ENCODE measurements at regions not wholly inside any gene's neighbourhood (a gene's known extent, or its start where the extent isn't known, plus 50 kb on each side); places are given as distances from the start of the nearest gene placed in this dataset.
"Not testable (repeated sequence)": the region's sequence is repeated elsewhere in the genome, so short reads cannot be mapped to it uniquely, and the experiment has no call there.

DNA sequence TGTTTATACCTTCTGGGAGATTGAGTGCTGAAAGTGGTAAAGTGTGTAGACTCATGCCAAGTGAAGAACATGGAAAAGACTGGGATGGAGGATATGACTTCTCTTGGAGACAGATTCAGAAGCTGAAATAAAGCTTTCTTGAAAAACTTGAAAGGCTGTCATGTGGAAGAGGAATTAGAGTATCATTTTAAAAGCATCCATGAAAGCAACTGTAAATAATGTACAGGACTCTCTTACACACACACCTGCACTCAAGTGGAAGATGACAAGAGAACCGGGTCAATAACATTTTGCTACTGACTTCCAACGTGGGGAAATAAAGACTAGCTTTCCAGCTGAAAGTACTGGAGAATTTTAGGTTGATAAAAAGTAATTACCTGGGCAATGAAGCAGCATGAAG, 658.2 kb downstream of the TDRD15 start:
- DNase-seq (ENCODE audit: low read depth): no peak

DNA sequence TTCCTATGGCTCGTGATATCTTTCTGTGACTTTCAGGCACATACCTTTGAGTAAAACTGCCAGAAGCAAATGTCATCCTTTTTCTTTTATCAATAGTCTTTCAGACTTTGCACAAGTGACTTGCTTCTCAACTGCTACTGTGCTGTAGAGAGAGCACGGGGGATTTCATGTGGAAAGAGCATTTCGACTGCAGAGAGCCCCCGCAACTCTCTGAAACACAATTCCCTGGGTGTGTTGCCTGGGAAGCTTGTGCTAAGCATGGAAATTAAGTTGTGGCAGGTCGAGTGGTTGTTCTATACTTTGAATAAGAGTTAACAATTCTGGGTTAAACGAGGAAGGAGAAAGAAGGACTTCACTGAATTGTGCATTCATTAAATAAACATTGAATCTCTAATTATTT, 659.1 kb downstream of the TDRD15 start:
- no peak for DNase-seq (ENCODE audit: low read depth)

DNA sequence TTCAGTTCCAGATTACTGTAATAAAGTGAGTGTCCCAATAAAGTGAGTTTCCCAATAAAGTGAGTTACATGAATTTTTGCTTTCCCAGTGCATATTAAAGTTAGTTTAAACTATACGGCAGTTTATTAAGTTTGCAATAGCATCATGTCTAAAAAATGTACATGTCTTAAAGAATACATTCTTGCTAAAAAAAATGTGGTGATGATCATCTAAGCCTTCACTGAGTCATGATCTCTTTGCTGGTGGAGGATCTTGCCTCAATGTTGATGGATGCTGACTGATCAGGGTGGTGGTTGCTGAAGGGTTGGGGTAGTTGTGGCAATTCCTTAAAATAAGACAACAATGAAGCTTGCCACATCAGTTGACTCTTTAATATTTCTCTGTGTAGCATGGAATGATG, 664.2 kb downstream of the TDRD15 start:
- DNase-seq (ENCODE audit: low read depth): no peak

DNA sequence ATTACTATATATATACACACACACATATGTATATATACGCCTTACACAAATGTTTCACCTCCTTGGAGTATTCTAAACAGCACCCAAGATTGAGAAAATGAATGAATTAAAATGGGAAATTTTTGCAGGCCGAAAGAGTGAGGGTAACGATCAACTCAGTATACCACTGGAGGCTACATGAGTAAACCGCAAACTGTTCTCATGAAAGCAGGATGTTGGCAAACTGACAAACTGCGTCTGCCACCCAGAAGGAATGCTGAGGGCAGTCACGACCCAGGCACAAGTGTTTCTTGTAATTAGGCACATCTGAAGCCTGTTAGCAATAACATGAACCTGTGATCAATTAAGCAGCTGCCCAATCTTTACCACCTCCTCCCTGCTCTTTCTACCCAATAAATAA, 666.5 kb downstream of the TDRD15 start:
- DNase-seq (ENCODE audit: low read depth): not testable (repeated sequence)

DNA sequence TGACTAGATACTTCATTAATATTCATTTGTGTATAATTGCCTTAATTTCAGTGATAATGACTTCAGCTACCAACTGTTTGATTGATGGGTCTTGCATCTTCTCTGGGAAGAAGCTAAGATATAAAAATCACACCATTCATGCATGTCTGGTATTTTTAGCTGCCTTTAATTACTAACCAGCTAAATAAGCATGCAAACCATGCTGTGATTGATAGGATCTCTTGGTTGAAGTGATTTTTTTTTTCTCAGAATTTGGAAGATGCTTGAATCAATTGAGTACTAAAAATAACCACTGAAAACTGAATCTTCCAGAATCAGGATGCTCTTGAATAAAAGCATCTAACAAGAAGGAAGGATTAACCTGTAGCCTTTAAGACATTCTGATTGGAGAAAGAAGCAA, 668.8 kb downstream of the TDRD15 start:
- DNase-seq (ENCODE audit: low read depth): no peak

DNA sequence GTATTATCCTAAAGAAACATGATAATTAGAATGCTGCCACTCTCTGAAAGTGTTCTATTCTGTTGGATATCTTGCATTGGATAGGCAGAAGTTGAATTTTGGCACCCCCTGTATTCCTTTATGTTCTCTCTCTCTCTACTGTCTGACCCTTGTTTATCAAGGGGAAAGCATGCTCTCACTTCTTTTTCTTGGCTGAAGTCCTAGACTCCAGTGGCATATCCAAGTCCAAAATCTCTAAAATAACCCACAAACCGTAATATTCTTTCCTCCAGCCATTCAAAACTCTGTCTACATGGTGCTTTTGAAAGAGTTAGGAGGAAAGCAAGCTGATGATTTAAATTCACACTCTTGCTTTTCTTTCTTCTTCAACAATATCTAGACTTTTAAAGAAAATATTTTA, 669.7 kb downstream of the TDRD15 start:
- DNase-seq (ENCODE audit: low read depth): no peak

DNA sequence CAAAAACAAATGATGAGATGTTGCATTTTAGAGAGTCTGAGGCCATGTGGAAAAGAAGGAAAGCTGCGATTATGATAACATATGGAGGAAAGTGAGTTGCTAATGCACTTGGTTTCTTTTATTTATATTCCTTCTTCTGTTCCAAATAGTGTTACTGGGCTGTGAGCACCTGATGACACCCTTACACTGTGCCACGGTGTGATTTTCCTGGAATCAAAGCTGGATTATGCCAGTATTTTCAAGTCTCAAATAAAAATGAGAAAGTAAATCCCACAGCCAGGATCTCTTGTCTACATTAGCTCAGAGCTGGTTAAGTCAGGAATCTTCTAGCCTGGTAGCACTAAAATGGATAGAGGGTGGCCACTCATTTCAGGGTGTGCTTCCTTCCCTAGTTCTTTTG, 670.8 kb downstream of the TDRD15 start:
- no peak for DNase-seq (ENCODE audit: low read depth)

DNA sequence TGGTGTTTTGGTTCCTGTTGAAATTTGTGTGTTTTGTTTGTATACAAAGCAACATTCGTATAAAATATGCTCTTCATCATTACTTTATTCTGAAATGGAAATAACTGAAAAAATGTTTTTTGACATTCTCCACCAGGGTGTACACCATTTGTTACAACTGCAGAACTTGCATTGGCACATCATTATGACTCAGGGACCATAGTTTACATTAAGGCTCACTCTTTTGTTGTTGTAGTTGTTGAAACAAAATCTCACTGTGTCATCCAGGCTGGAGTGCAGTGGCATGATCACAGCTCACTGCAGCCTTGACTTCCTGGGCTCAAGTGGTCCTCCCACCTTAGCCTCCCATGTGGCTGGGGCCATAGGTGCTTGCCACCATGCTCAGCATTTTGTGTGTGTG, 676.6 kb downstream of the TDRD15 start:
- DNase-seq (ENCODE audit: low read depth): no peak

DNA sequence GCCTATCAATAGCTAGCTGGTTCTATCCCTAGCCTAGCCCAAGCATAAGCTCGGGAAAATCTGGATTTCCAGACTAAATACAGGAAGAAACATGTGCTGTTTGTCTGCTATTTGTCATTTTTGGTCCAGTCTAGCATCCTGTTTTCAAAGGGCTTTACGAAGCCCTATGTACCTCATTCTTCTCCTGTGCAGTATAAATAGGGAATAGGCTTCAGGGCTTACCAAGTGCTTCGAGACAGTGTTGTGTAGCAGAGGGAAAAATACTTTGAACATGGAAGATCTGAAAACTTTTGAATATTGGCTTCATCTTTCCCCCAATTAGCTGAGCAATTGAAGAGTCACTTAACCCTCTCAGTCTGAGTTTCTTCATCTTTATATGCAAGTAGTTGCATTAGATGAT, 679.8 kb downstream of the TDRD15 start:
- DNase-seq (ENCODE audit: low read depth): no peak

DNA sequence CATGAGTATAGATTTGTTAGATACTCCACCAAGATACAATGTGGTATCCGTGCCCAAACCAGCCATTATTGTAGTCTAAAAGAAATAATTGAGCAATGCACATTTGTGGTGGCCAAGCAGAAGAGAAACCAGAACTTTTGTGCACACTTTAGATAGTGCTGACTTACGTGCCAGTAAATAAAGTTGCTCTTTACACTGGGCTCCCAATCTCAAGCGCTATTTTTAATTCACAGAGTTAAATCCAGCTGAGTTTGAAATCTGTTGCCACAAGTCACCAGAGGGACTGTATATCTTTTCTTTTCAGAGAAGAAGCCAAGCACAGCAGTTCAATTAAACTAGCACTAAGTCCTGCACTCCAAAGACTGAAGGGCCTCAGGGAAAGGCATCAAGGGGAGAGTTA, 680.4 kb downstream of the TDRD15 start:
- no peak for DNase-seq (ENCODE audit: low read depth)

DNA sequence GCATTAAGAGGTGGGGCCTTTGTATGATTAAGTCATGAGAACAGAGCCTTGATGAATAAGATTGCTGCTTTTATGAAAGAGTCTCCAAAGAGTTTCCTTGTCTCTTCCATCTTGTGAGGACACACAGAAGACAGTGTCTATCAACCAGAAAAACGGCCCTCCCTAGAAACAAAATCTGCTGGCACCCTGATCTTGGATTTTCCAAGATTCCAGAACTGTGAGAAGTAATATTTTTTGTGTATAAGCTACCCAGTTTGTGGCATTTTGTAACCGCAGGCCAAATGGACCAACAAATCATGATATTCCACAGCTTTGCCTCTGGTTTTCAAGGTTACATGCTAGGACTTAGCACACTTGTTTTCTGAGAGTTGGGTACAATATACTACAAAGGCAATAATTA, 687.8 kb downstream of the TDRD15 start:
- no peak for DNase-seq (ENCODE audit: low read depth)

DNA sequence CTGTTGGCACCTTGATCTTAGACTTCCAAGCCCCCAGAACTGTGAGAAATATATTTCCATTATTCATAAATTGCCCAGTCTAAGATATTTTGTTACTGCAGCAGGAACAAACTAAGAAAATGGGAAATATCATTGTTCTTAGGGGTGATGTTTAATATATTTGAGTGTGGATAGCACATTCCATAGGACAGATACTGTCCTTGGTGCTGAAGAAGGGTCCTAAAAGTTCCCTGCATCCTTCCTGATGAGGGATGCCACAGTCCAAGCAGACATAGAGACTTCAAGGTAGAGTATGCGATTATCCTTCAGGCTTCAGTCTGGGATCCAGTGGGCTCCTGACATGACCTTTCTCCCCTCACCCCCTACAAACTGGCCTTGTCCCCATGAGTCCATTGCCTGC, 689.0 kb downstream of the TDRD15 start:
- DNase-seq (ENCODE audit: low read depth): no peak

DNA sequence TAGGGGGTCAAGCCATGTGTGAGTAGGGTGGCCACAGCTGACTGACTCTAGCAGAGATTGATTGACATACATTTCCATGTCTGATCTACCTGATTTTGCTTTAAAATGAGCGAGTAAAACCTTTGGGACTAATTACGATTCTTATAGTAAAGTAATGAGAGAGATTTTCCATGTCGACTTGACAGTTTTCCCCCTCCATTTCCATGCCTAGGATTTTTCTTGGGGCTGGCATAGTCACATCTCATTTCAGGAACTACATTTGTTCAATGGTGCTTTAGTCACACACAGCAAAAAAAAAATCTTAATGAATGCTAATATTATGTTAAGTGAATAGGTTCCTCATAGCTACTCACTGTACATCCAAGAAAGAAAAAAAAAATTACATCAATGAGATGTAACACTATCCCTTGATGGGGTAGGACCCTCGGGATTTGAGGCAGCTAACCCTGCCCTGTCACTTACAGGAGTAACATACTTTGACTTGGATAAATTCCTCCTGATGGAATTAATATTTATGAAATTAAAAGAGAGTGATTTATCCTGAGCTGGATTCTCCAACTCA, 690.9 kb downstream of the TDRD15 start:
- DNase-seq (ENCODE audit: low read depth): no peak

DNA sequence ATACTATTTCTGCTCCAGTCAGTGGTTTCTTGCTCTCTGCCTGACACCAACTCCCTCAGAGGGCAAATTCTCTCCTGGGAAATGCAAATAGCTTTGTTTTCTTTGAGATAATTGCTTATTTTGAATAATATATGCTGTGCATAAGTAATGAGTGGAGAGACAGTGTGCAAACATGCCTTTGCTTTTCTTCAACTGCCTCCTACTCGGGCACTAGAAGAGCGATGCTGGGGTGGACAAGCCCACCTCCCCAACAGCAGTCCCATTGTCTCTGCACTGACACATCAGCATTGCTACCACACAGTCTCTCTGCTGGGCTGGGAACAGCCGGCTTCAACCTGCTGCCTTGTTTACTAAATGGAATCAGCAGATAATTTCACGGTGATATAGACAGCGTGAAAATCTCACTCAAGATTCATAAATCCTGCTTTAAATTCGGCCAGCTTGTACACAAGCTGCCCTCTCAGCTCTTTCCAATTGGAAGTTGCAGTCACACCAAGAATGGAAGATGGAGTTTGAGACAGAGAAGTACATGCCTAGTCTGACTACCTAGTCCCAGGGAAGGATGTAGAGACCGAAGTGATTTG, 694.5 kb downstream of the TDRD15 start:
- DNase-seq (ENCODE audit: low read depth): no peak

DNA sequence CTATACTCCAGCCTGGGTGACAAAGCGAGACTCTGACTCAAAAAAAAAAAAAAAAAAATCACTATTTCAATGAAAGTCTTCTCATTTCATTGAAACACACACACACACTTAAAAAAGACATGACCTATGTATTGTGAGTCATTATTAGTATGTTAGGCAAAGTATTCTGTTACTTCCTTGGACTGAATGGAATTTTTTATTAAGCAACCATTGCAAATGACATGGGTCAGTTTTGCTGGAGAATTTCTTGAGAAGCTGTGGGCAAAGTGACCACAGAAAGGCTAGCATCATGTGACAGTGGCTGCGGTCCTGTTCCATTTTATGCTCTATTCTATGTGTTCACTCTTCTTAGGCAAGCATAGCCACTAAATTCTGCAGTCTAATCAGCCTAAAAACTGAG, 695.7 kb downstream of the TDRD15 start:
- no peak for DNase-seq (ENCODE audit: low read depth)

DNA sequence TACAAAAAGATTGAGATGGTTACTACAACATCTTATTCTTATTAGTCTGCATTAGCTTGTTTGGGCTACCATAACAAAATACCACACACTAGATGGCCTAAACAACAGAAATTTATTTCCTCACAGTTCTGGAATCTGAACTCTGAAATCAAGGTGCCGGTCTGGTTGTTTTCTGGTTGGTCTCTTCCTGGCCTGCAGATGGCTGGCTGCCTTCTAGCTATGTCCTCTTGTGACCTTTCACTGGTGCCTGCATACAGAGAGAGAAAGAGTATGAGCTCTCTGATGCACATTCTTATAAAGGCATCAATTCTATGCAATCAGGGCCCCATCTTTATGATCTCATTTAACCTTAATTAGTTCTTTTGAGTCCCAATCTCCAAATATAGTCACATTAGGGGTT, 696.5 kb downstream of the TDRD15 start:
- DNase-seq (ENCODE audit: low read depth): no peak

DNA sequence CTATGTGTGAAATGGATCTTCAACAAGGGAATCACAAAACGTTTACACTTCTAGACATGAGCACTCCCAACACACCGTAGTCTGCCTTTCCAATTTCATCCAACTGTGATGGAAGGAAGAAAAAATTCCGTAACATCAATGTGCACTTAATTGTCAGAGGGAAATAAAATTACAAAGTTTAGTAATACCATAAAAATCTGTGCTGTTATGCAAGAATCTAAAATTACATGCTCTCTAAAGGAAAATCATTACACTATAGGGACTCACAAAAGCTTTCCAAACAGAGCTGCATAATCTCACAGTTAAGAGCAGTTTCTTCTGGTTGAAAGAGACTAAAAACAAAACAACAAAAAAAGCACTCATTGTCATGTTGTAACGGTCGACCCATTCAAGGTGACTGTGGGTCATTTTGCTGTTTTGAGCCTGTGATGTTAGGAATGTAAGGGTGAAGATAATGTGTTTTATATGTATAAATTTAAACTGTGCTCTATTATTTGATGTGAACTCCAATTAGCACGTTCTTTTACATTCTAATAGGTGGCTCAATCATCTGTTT, 698.0 kb downstream of the TDRD15 start:
- DNase-seq (ENCODE audit: low read depth): no peak

DNA sequence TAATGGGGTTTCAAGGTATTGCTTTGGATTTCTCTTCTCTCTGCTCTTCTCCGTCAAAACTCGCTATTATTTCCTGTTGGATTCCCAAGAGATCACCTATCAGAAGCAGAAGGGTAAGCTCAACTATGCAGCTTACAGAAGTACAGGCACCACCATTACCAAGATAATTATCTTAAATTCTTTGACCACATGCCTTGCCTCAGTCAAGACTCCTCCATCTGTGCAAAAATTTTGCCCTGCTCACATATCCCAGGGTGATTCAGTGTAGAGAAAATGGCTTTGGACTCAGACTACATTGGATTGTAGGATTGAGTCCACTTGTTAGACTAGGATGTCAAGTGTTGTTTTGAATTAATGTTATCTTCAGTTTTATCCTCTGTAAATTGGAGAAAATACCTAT, 698.7 kb downstream of the TDRD15 start:
- no peak for DNase-seq (ENCODE audit: low read depth)

DNA sequence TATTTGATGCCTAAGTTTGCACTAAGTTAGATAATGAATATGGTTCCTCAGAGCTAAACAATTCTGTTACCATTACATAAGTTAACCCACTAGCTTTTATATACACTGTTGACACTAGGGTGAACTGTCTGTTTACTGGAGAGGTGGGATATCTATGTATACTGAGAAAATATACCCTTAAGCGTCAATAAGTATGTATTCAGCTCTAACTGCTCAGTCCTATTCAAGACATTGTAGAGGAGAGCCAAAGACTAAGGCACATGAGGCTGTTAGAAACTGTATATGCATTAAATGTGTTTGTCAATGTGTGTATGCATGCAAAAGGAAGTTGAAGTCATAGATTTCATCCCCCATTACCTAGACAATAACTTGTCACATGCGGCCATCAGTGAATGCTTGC, 710.0 kb downstream of the TDRD15 start:
- DNase-seq (ENCODE audit: low read depth): no peak

DNA sequence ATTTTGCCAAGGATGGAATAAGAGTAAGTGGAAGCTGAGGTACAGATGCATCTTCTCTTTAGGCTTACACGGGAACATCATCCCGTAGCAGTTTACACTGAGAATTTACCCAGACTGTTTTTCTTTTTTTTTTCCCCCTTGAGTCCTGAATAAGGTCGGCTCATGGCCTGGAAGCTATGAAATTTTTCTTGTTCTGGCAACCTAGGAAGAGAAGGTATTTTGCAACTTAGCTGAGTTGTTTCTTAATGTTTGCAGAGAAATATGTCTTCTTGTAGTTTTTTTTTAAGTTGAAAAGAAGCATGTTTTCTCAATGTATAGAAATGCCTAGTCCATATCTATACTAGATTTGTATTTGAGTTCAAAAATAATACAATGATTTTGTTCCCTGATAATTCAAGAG, 712.5 kb downstream of the TDRD15 start:
- DNase-seq (ENCODE audit: low read depth): no peak

DNA sequence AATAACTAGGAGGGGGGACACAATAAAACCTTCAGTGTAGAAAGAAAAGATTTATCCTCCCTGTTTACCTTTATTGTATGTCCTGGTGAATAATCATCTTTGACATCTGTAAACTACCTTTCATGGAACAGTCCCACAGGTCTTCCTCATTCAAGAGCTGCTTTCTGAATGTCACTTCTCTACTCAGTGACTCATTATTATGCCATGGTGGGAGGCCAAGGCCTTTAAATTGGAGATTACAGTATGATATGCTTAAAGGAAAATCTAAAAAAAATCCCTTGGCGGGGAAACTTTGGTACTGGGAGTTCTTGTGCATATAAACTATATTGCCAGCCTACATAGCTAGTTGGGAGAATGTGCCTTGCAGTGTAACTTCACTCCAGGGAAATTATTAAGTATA, 713.0 kb downstream of the TDRD15 start:
- DNase-seq (ENCODE audit: low read depth): no peak

DNA sequence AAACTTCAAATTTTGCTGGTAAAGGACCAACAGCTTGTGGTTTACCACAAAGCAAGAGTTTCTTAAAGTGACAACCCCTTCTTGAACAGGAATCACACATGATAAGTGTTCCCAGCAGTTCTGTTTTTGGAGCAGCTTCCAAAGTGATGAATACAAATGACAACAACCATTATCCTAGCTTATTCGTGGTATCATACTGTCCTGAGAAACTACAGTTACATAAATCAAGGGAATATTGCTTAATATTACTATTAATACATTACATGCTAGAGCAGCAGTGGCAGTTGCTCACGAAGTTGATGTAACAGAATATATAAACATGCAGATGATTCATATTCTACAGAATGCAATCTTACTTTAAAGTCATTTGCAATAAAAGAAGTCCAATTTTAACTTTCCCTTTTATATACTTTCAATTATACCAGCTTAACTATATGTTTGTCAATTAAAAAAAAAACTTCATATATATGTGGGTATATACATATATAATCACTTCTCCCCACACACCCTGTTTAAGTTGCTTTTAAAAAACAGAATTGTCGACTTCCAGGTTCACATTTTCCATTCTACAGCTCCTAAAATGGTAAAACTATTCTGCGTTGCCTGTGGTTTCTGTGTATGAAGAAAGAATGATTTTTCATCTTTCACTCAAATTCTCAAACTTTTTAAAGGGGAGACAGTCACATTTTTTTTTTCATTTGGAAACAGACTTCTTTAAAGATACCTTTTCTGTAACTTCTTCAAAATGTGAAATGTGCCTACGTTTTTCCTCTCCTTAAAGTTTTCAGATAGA, 713.6 kb downstream of the TDRD15 start:
- no peak for DNase-seq (ENCODE audit: low read depth)

DNA sequence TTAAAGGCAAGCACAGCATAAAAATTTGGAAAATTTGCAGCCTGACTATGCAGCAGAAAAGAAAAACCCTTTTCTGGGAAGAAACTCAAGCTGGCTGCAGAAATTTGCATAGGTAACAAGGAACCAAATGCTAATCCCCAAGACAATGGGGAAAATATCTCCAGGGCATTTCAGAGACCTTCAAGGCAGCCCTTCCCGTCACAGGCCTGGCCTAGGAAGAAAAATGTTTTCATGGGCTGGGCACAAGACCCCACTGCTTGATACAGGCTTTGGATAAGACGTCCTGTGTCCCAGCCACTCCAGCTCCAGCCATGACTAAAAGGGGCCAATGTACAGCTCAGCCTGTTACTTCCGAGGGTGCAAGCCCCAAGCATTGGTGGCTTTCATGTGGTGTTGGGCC, 717.6 kb downstream of the TDRD15 start:
- DNase-seq (ENCODE audit: low read depth): no peak
